K562 (cell line): ENCODE measurements at regions not wholly inside any gene's neighbourhood (a gene's known extent, or its start where the extent isn't known, plus 50 kb on each side); places are given as distances from the start of the nearest gene placed in this dataset.

ENCODE experiments used
- ATAC-seq: fragments of 200-7000 bp; cut with Tn5 transposase; 3 replicates; pipeline ENCODE4 v1.9.1; 2020; ENCODE audit warnings: moderate library complexity
- BruUV-seq: library from RNA; stranded (reverse); fragments of 400-500 nt; replicated peaks from 2 replicates; lab custom pipeline; 2021; lab: Mats Ljungman, UMichigan
- CTCF ChIA-PET: fragments of 300-600 bp; formaldehyde crosslinking; extraction: SDS; loops from one replicate; lab custom pipeline; 2021; ENCODE audit warnings: low intra/inter-chr PET ratio; lab: Yijun Ruan, JAX
- POLR2A ChIA-PET: fragments of 300-600, 350-650 bp; sonication (Branson Sonifier 250); formaldehyde crosslinking; extraction: SDS; loops from one replicate; lab custom pipeline; 2021; ENCODE audit warnings: antibody characterized with exemption, inconsistent platforms; lab: Yijun Ruan, JAX
- DNase-seq, 4 experiments: peaks; one replicate each; pipeline versions ENCODE4 v3.0.0 to v3.0.0-alpha.2; 2011 to 2018; ENCODE audit warnings: low spot score in 3 of 4, mixed read lengths in 3 of 4; ENCODE audit errors: extremely low read depth in 1 of 4
- FAIRE-seq: peaks from 2 replicates; lab custom pipeline; 2011; peaks lifted over from hg19 to GRCh38; lab: Jason Lieb, UNC
- H2AFZ ChIP-seq: 2 replicates; pipeline ENCODE4 v1.6.0; 2011; ENCODE audit warnings: low read depth, low read length, control low read depth, inconsistent platforms
- H3K27ac ChIP-seq: fragments of 200-600 bp; 3 replicates; pipeline ENCODE4 v1.8.0; 2011; ENCODE audit warnings: low read depth, mild to moderate bottlenecking, control low read depth, inconsistent platforms, low read length, moderate library complexity, mixed read lengths; ENCODE audit errors: extremely low read depth
- H3K27me3 ChIP-seq, 2 experiments: fragments of 300-600 bp in 1 of 2; 2 replicates in 1 of 2; 3 replicates in 1 of 2; pipeline versions ENCODE4 v1.6.0 to v1.8.0; 2011; ENCODE audit warnings: inconsistent platforms in 2 of 2, low read length in 2 of 2, mild to moderate bottlenecking in 1 of 2, mixed read lengths in 1 of 2, moderate library complexity in 1 of 2; ENCODE audit not compliant: control insufficient read depth in 2 of 2, insufficient read depth in 2 of 2
- H3K36me3 ChIP-seq: fragments of 300-600 bp; 3 replicates; pipeline ENCODE4 v1.8.0; 2011; ENCODE audit warnings: mild to moderate bottlenecking, low read length, inconsistent platforms; ENCODE audit not compliant: control insufficient read depth, insufficient read depth
- H3K4me1 ChIP-seq, 2 experiments: fragments of 200-600 bp in 1 of 2; replicated peaks in 1 of 2; 2 replicates in 1 of 2; 3 replicates in 1 of 2; pipeline versions ENCODE4 v1.5.1 to v1.8.0; 2011; ENCODE audit warnings: inconsistent platforms in 2 of 2, low read length in 2 of 2, mild to moderate bottlenecking in 1 of 2, mixed read lengths in 1 of 2, moderate library complexity in 1 of 2; ENCODE audit not compliant: control insufficient read depth in 2 of 2, insufficient read depth in 2 of 2
- H3K4me2 ChIP-seq: 2 replicates; pipeline ENCODE4 v1.6.1; 2011; ENCODE audit warnings: low read length, control low read depth, inconsistent platforms, mixed read lengths; ENCODE audit not compliant: insufficient read depth
- H3K4me3 ChIP-seq: fragments of 200-600 bp; sonication (generic), shearing (Covaris generic); 2 replicates; pipeline ENCODE4 v1.5.1; 2016; ENCODE audit warnings: control low read depth, inconsistent platforms
- H3K79me2 ChIP-seq: fragments of 200-600 bp; 3 replicates; pipeline ENCODE4 v1.8.0; 2011; ENCODE audit warnings: low read length, inconsistent platforms; ENCODE audit not compliant: control insufficient read depth, insufficient read depth
- H3K9ac ChIP-seq, 2 experiments: 2 replicates each; pipeline versions ENCODE4 v1.6.0 to v1.6.1; 2011; ENCODE audit warnings: low read depth in 2 of 2, low read length in 2 of 2, control low read depth in 1 of 2, inconsistent platforms in 1 of 2, mild to moderate bottlenecking in 1 of 2, mixed read lengths in 1 of 2; ENCODE audit not compliant: insufficient read depth in 1 of 2
- H3K9me1 ChIP-seq: one replicate; pipeline ENCODE4 v1.6.0; 2011; ENCODE audit warnings: inconsistent platforms, mild to moderate bottlenecking, low read length, moderate library complexity; ENCODE audit not compliant: control insufficient read depth, insufficient read depth
- H3K9me3 ChIP-seq: replicated peaks from 2 replicates; pipeline ENCODE4 v1.5.1; 2011; ENCODE audit warnings: low read depth, low read length, inconsistent platforms; ENCODE audit not compliant: control insufficient read depth, insufficient read depth
- H4K20me1 ChIP-seq: replicated peaks from 2 replicates; pipeline ENCODE4 v1.6.1; 2011; ENCODE audit warnings: low read length, inconsistent platforms, mixed read lengths; ENCODE audit not compliant: control insufficient read depth, insufficient read depth
- GATA2 ChIP-seq: sonication (generic); formaldehyde crosslinking; IDR thresholded peaks from 2 replicates; pipeline ENCODE4 v1.4.0; 2020; ENCODE audit warnings: mild to moderate bottlenecking, missing genetic modification reagents
- HIVEP1 ChIP-seq: fragments of 250-450 bp; sonication (Bioruptor Pico); IDR thresholded peaks from 2 replicates; pipeline ENCODE4 v1.4.0; 2020; ENCODE audit warnings: mild to moderate bottlenecking
- KLF16 ChIP-seq: IDR thresholded peaks from 2 replicates; pipeline ENCODE4 v1.6.1; 2016; ENCODE audit warnings: antibody characterized with exemption
- MEIS2 ChIP-seq: fragments of 450-650 bp; IDR thresholded peaks from 2 replicates; pipeline ENCODE4 v1.6.1; 2014; ENCODE audit warnings: mild to moderate bottlenecking; ENCODE audit not compliant: partially characterized antibody
- POLR3A ChIP-seq: IDR thresholded peaks from 2 replicates; pipeline ENCODE4 v1.6.1; 2011; ENCODE audit warnings: borderline replicate concordance, mild to moderate bottlenecking, moderate library complexity; ENCODE audit not compliant: insufficient read length, insufficient read depth; ENCODE audit errors: extremely low read depth
- TEAD1 ChIP-seq, 2 experiments: fragments of 450-650 bp in 1 of 2; sonication (generic) in 1 of 2; formaldehyde crosslinking; IDR thresholded peaks; 2 replicates each; pipeline versions ENCODE4 v1.4.0 to v1.8.0; 2020 to 2022; ENCODE audit warnings: mild to moderate bottlenecking in 2 of 2, missing genetic modification reagents in 1 of 2
- ZNF354B ChIP-seq: fragments of 250-450 bp; sonication (Bioruptor Pico); IDR thresholded peaks from 2 replicates; pipeline ENCODE4 v1.4.0; 2020
- WGBS: fragments of 100-300 bp; shearing (Covaris generic); methylation state at CpG from one replicate; pipeline ENCODE4 v1.1.6; 2016; ENCODE audit warnings: low coverage, mixed read lengths; ENCODE audit not compliant: insufficient coverage; ENCODE audit errors: missing lambda C conversion rate; 5-methylcytosine and 5-hydroxymethylcytosine counted together
- in situ Hi-C: fragments of 300-500 bp; cut with MboI; formaldehyde crosslinking; loops from 4 replicates; pipeline ENCODE4 v1.15.0; 2018; ENCODE audit warnings: inconsistent platforms, mixed read lengths
- intact Hi-C: fragments of 100-400 bp; cut with micrococcal nuclease; formaldehyde crosslinking; loops from 2 replicates; pipeline ENCODE4 v1.14.2; 2022
- TF ChIP-seq, protein P1 (sequence below): fragments of 150-350 bp; IDR thresholded peaks from 2 replicates; pipeline ENCODE4 v1.6.1; 2014; ENCODE audit warnings: low read depth, mild to moderate bottlenecking, low read length, borderline replicate concordance
- TF ChIP-seq, protein P2 (sequence below), 2 experiments: fragments of 250-450 bp in 1 of 2; fragments of 450-650 bp in 1 of 2; sonication (Bioruptor Pico) in 1 of 2; IDR thresholded peaks; 2 replicates each; pipeline versions ENCODE4 v1.6.1 to v1.8.0; 2016 to 2021; ENCODE audit warnings: mild to moderate bottlenecking in 2 of 2, moderate library complexity in 2 of 2, missing compliant biosample characterization in 1 of 2, missing genetic modification characterization in 1 of 2

DNA sequence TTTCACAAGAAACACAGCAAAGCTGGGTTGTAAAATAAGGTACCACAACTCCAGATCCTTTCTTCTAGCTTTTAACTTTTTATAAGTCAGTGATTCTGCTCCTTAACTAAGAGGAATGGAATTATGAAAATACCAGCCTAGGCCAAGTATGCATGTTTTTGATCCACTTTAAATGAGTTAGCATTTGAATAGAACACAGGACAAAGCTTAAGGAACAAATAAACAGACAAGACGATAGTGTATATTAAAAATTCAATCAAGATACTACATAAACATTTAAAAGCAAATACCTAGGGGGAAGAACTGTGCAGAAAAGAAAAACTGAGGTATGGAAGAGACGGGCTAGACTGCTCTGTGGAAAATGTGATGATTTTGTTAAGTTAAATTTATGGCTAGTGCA, 200.7 kb downstream of the LURAP1L start:
- FAIRE-seq (no peak), ATAC-seq (no peak), DNase-seq (no peak)
- no TSS peak for BruUV-seq
- H3K4me1 ChIP-seq, result no peaks in the 10 kb centered on the region
- TF ChIP-seq, protein P1, sequence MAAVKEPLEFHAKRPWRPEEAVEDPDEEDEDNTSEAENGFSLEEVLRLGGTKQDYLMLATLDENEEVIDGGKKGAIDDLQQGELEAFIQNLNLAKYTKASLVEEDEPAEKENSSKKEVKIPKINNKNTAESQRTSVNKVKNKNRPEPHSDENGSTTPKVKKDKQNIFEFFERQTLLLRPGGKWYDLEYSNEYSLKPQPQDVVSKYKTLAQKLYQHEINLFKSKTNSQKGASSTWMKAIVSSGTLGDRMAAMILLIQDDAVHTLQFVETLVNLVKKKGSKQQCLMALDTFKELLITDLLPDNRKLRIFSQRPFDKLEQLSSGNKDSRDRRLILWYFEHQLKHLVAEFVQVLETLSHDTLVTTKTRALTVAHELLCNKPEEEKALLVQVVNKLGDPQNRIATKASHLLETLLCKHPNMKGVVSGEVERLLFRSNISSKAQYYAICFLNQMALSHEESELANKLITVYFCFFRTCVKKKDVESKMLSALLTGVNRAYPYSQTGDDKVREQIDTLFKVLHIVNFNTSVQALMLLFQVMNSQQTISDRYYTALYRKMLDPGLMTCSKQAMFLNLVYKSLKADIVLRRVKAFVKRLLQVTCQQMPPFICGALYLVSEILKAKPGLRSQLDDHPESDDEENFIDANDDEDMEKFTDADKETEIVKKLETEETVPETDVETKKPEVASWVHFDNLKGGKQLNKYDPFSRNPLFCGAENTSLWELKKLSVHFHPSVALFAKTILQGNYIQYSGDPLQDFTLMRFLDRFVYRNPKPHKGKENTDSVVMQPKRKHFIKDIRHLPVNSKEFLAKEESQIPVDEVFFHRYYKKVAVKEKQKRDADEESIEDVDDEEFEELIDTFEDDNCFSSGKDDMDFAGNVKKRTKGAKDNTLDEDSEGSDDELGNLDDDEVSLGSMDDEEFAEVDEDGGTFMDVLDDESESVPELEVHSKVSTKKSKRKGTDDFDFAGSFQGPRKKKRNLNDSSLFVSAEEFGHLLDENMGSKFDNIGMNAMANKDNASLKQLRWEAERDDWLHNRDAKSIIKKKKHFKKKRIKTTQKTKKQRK, result no peak
- TF ChIP-seq, protein P2, sequence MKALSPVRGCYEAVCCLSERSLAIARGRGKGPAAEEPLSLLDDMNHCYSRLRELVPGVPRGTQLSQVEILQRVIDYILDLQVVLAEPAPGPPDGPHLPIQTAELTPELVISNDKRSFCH (CRISPR knock-in tag; IDR thresholded peaks at IDR 0.05), result no peak
- TF ChIP-seq, protein P2 (tag; IDR thresholded peaks at IDR 0.05), result no peak
- no peak for TF ChIP-seq MEIS2
- no peak for TF ChIP-seq TEAD1 (CRISPR knock-in tag; IDR thresholded peaks at IDR 0.05)
- TF ChIP-seq HIVEP1 (CRISPR knock-in tag), result no peak
- no peak for TF ChIP-seq POLR3A
- no peak for TF ChIP-seq GATA2 (CRISPR knock-in tag)
- no peak for TF ChIP-seq ZNF354B
- TF ChIP-seq KLF16, result no peak
- H2AFZ ChIP-seq, result no peak overlapping the region
- CTCF ChIA-PET, result no interaction called here
- no peaks in the 10 kb centered on the region for H3K9me1 ChIP-seq
- POLR2A ChIA-PET, result no interaction called here
- H3K9me3 ChIP-seq, result no peaks in the 10 kb centered on the region
- H4K20me1 ChIP-seq, result no peaks in the 10 kb centered on the region
- in situ Hi-C loops, result no loop called here
- intact Hi-C loops, result no loop called here
- H3K4me3 ChIP-seq, result no peak overlapping the region
- no peaks in the 10 kb centered on the region for H3K27me3 ChIP-seq
- no peaks in the 10 kb centered on the region for H3K79me2 ChIP-seq
- H3K9ac ChIP-seq, result no peak overlapping the region
- no peak overlapping the region for H3K27ac ChIP-seq
- no peaks in the 10 kb centered on the region for H3K36me3 ChIP-seq
- 21% methylated on average over 2 of the region's 2 CpGs for WGBS
- no peak overlapping the region for H3K4me2 ChIP-seq
